Tibial artery (tissue), 4 donors: ENCODE measurements at regions not wholly inside any gene's neighbourhood (a gene's known extent, or its start where the extent isn't known, plus 50 kb on each side); places are given as distances from the start of the nearest gene placed in this dataset.

Source experiments
- DNase-seq, 2 donors: peaks; one replicate each; pipeline ENCODE4 v3.0.0-alpha.2; 2019
- H3K27ac ChIP-seq, 2 donors: fragments of 200-600 bp; sonication (generic) in 1 of 2; 1 replicate in 1 of 2; 2 replicates in 1 of 2; pipeline ENCODE4 v1.5.1; 2018 to 2019; ENCODE audit warnings: mild to moderate bottlenecking in 1 of 2
- H3K27me3 ChIP-seq, 2 donors: fragments of 200-600 bp; sonication (generic) in 1 of 2; one replicate each; pipeline versions ENCODE4 v1.5.1 to v1.6.0; 2016 to 2019
- H3K36me3 ChIP-seq, 3 donors: fragments of 200-600 bp; sonication (generic) in 2 of 3; one replicate each; pipeline ENCODE4 v1.5.1; 2016 to 2019; ENCODE audit warnings: mild to moderate bottlenecking in 2 of 3
- H3K4me1 ChIP-seq, 4 donors: fragments of 200-600 bp; sonication (generic) in 2 of 4; 1 replicate in 3 of 4; 2 replicates in 1 of 4; pipeline ENCODE4 v1.5.1; 2016 to 2019
- H3K4me3 ChIP-seq, 2 donors: fragments of 200-600 bp; sonication (generic) in 1 of 2; 1 replicate in 1 of 2; 2 replicates in 1 of 2; pipeline ENCODE4 v1.5.1; 2018 to 2019; ENCODE audit warnings: mild to moderate bottlenecking in 2 of 2
- H3K9me3 ChIP-seq, 3 donors: fragments of 200-600 bp; sonication (generic) in 1 of 3; one replicate each; pipeline ENCODE4 v1.5.1; 2016 to 2019
- intact Hi-C: fragments of 100-400 bp; cut with DNase I; formaldehyde crosslinking; loops from one replicate; pipeline ENCODE4 v1.15.0; 2023; ENCODE audit warnings: low total_unique reads
- TF ChIP-seq, protein P1 (sequence below), 2 experiments: fragments of 200-600 bp in 1 of 2; fragments of 450-650 bp in 1 of 2; IDR thresholded peaks; one replicate each; pipeline ENCODE4 v1.5.1; 2017 to 2019; ENCODE audit warnings: antibody characterized with exemption in 2 of 2, mild to moderate bottlenecking in 1 of 2, moderate library complexity in 1 of 2

- no peak for DNase-seq
- TF ChIP-seq, protein P1, sequence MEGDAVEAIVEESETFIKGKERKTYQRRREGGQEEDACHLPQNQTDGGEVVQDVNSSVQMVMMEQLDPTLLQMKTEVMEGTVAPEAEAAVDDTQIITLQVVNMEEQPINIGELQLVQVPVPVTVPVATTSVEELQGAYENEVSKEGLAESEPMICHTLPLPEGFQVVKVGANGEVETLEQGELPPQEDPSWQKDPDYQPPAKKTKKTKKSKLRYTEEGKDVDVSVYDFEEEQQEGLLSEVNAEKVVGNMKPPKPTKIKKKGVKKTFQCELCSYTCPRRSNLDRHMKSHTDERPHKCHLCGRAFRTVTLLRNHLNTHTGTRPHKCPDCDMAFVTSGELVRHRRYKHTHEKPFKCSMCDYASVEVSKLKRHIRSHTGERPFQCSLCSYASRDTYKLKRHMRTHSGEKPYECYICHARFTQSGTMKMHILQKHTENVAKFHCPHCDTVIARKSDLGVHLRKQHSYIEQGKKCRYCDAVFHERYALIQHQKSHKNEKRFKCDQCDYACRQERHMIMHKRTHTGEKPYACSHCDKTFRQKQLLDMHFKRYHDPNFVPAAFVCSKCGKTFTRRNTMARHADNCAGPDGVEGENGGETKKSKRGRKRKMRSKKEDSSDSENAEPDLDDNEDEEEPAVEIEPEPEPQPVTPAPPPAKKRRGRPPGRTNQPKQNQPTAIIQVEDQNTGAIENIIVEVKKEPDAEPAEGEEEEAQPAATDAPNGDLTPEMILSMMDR (IDR thresholded peaks at IDR 0.05), result no peak
- intact Hi-C loops, result no loop called here
- Histone ChIP-seq H3K4me1 (no peaks in the 10 kb centered on the region), H3K4me3 (no peak overlapping the region), H3K36me3 (no peaks in the 10 kb centered on the region), H3K27ac (no peak overlapping the region), H3K9me3 (no peaks in the 10 kb centered on the region), H3K27me3 (peaks cover 0 to 3% of the 10 kb centered on the region in 2 donors)
Measured at GRCh38 chr7:26526265-26526587, 234.6 kb downstream of the SNX10 start.

- Histone ChIP-seq H3K27me3 (peaks cover 0 to 12% of the 10 kb centered on the region in 2 donors), H3K4me1 (no peaks in the 10 kb centered on the region), H3K27ac (no peak overlapping the region), H3K9me3 (no peaks in the 10 kb centered on the region), H3K36me3 (no peaks in the 10 kb centered on the region), H3K4me3 (no peak overlapping the region)
- intact Hi-C loops, result no loop called here
- TF ChIP-seq, protein P1 (IDR thresholded peaks at IDR 0.05), result no peak
- DNase-seq, result no peak
Measured at GRCh38 chr7:26531926-26532325, 240.3 kb downstream of the SNX10 start.

DNA sequence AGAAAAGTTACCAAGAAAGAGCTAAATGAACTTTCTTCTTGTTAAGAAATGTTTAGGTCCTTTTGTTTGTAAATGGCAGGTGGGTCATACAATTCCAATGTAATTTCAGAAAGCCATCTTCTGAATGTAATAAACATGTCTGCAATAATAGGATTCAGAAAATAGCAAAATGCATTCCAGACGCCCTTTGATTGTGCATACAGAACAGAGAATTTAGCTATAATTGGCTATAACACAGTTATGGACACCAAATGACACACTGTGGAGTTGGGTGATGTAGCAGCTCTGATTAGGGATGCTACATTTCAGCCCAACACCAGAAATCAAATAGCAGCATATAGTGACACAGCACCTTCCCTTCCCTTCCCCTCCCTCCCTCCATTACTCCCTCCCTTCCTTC, 240.8 kb downstream of the SNX10 start:
- intact Hi-C loops, result no loop called here

DNA sequence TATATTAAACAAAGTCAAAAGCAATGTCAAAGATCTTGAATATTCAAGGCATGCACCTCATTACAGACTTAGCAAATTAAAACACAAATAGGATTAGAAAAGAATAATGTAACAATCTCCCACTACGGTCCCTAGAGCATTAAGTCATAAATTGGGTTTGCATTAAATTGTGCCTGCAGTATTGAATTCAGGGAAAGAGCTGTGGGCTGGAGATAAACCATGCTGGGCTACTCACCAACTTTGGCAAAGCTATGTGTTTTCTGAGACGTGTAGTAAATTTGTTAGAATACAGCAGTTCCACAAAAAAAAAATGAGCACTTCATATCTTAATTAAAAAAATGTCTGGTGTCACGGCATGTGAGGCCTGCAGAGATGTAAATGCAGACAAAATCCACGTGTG, 241.6 kb downstream of the SNX10 start:
- Histone ChIP-seq H3K27me3 (peaks cover 0 to 20% of the 10 kb centered on the region in 2 donors), H3K4me3 (no peak overlapping the region), H3K27ac (no peak overlapping the region), H3K4me1 (no peaks in the 10 kb centered on the region), H3K36me3 (no peaks in the 10 kb centered on the region), H3K9me3 (no peaks in the 10 kb centered on the region)
- intact Hi-C loops, result no loop called here
- DNase-seq, result no peak
- TF ChIP-seq, protein P1 (IDR thresholded peaks at IDR 0.05), result no peak

More for the DNA sequence above, 240.8 kb downstream of the SNX10 start:
- Histone ChIP-seq H3K4me3 (no peak overlapping the region), H3K9me3 (no peaks in the 10 kb centered on the region), H3K36me3 (no peaks in the 10 kb centered on the region), H3K4me1 (no peaks in the 10 kb centered on the region), H3K27me3 (peaks cover 0 to 18% of the 10 kb centered on the region in 2 donors), H3K27ac (no peak overlapping the region)
- TF ChIP-seq, protein P1 (IDR thresholded peaks at IDR 0.05), result no peak
- DNase-seq, result no peak

DNA sequence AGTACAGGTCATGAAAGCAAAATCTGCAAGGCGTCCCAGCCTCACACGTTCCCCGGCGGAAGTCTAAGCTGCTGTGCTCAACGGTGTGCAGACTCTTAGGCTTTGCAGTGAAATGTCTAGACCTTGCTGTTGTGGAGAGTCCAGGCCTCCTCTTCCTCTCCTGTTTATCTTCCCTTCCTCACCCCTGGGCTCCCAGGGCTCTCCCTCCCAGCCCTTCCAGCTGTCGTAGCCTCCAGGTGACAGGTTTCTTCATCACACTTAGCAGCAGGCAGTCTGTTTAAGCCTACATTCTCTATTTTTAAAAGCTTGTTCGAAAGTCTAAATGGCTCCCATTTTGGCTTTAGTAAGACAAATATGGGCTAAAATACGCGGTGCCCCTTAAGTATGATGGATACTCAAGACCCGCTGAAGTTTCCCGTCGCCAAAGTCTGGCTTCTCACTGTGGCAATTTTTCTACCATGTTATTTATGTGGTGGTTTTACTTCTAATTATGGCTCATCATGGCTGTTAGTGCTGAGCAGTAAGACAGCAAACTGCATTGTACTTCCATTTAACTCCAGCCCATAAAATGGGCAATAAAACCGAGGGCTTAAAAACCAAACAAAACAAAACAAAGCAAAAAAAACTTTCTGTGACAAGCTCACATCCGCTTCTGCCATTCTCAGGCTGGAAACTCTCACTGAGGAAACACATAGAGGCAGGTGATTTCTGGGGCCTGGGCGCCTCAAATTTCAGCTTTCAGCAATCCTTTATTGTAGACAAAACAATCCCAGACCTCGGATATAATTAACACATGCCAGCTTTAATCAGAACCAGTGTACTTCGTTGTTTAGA, 243.2 kb downstream of the SNX10 start:
- H3K4me1 ChIP-seq, result no peaks in the 10 kb centered on the region
- no peak for DNase-seq
- intact Hi-C loops, result no loop called here
- no peaks in the 10 kb centered on the region for H3K36me3 ChIP-seq
- H3K27me3 ChIP-seq, result peaks cover 0 to 24% of the 10 kb centered on the region in 2 donors
- H3K4me3 ChIP-seq, result no peak overlapping the region
- H3K9me3 ChIP-seq, result no peaks in the 10 kb centered on the region
- no peak overlapping the region for H3K27ac ChIP-seq
- TF ChIP-seq, protein P1 (IDR thresholded peaks at IDR 0.05), result no peak
